ENCODE measurements at regions not wholly inside any gene's neighbourhood (a gene's known extent, or its start where the extent isn't known, plus 50 kb on each side); places are given as distances from the start of the nearest gene placed in this dataset.
"Not testable (repeated sequence)": the region's sequence is repeated elsewhere in the genome, so short reads cannot be mapped to it uniquely, and the experiment has no call there.

DNA sequence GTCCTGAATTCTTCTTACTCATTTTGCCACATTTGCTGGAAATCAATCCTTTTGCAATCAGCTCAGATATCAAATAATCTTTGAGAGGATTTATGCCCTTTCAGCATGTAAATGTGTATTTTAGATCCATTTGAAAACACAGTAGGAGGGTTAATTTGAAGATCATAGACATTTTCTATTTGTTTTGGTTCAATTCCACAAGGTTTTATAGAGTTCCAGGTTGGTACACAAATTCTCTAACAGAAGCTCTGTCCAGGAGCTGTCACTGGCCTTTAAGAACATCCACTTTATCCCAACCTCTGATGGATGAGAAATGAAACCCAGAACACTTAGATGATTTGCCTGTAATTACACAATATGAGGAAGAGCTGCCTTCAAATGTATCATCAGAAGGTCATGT, 157.3 kb upstream of the CHAC2 start:
- Histone ChIP-seq H3K4me3 (ENCODE audit: low read depth in 1 of 2, low read length in 1 of 2) (no peak overlapping the region), H3K27ac (no peak overlapping the region), H3K4me1 (ENCODE audit: control insufficient read depth in 1 of 2, insufficient read depth in 1 of 2, low read depth in 1 of 2, low read length in 1 of 2) (no peaks in the 10 kb centered on the region), H3K27me3 (no peaks in the 10 kb centered on the region), H3K9me3 (no peaks in the 10 kb centered on the region), H3K36me3 (no peaks in the 10 kb centered on the region)
- no peak for TF ChIP-seq CTCF (IDR thresholded peaks at IDR 0.05)

DNA sequence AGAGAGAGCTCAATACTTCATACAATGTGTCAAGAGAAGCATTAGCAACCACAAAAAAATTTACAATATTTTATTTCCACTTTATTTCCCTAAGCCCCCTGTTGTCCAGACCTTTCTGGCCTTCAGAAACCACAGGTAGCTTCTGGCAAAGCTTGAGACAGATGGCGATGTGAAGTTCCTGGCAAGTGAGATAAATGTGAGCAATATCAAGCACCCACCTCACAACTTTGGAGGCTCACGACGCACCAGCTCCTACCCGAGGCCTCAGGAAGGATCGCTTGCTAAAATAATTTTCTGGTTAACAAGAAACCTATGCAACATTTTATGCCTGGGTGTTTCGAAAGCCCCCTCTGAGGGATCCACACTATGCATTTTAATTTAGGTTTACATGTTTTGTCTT, 158.1 kb upstream of the CHAC2 start:
- H3K36me3 ChIP-seq, result no peaks in the 10 kb centered on the region
- no peaks in the 10 kb centered on the region for H3K4me1 ChIP-seq (ENCODE audit: control insufficient read depth in 1 of 2, insufficient read depth in 1 of 2, low read depth in 1 of 2, low read length in 1 of 2)
- H3K27ac ChIP-seq, result no peak overlapping the region
- no peaks in the 10 kb centered on the region for H3K9me3 ChIP-seq
- H3K4me3 ChIP-seq (ENCODE audit: low read depth in 1 of 2, low read length in 1 of 2), result no peak overlapping the region
- no peak for TF ChIP-seq CTCF (IDR thresholded peaks at IDR 0.05)
- no peaks in the 10 kb centered on the region for H3K27me3 ChIP-seq

- Histone ChIP-seq H3K4me1 (ENCODE audit: control insufficient read depth in 1 of 2, insufficient read depth in 1 of 2, low read depth in 1 of 2, low read length in 1 of 2) (no peaks in the 10 kb centered on the region), H3K4me3 (ENCODE audit: low read depth in 1 of 2, low read length in 1 of 2) (no peak overlapping the region), H3K27me3 (no peaks in the 10 kb centered on the region), H3K36me3 (no peaks in the 10 kb centered on the region), H3K9me3 (no peaks in the 10 kb centered on the region), H3K27ac (no peak overlapping the region)
- no peak for TF ChIP-seq CTCF (IDR thresholded peaks at IDR 0.05)
Measured at GRCh38 chr2:53608293-53608692, 159.3 kb upstream of the CHAC2 start.

GRCh38 chr2:53600815-53601214, 166.8 kb upstream of the CHAC2 start:
- Histone ChIP-seq H3K4me3 (ENCODE audit: low read depth in 1 of 2, low read length in 1 of 2) (no peak overlapping the region), H3K9me3 (no peaks in the 10 kb centered on the region)
- TF ChIP-seq CTCF (IDR thresholded peaks at IDR 0.05), result no peak

DNA sequence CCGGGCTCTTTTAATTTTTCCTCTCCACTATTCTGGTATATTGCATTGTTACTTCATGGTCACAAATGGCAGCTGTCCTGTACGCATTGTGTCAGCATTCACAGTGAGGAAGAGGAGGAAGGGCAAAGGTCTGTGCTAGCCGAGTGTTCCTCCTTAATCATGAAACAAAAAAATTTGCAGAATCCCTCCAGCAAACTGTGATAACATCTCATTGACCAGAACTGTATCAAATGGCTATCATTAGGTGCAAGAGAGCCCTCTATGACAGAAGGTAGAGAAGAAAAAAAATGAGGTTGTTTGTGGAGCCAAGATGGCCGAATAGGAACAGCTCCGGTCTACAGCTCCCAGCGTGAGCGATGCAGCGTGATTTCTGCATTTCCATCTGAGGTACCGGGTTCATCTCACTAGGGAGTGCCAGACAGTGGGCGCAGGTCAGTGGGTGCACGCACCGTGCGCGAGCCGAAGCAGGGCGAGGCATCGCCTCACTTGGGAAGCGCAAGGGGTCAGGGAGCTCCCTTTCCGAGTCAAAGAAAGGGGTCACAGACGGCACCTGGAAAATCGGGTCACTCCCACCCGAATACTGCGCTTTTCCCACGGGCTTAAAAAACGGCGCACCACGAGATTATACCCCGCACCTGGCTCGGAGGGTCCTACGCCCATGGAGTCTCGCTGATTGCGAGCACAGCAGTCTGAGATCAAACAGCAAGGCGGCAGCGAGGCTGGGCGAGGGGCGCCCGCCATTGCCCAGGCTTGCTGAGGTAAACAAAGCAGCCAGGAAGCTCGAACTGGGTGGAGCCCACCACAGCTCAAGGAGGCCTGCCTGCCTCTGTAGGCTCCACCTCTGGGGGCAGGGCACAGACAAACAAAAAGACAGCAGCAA, 180.6 kb upstream of the CHAC2 start:
- not testable (repeated sequence) for H3K4me3 ChIP-seq (ENCODE audit: low read depth in 1 of 2, low read length in 1 of 2)

More at GRCh38 chr2:53600815-53601214, 166.8 kb upstream of the CHAC2 start:
- no peaks in the 10 kb centered on the region for H3K27me3 ChIP-seq
- no peaks in the 10 kb centered on the region for H3K4me1 ChIP-seq (ENCODE audit: control insufficient read depth in 1 of 2, insufficient read depth in 1 of 2, low read depth in 1 of 2, low read length in 1 of 2)
- H3K36me3 ChIP-seq, result no peaks in the 10 kb centered on the region
- H3K27ac ChIP-seq, result no peak overlapping the region

DNA sequence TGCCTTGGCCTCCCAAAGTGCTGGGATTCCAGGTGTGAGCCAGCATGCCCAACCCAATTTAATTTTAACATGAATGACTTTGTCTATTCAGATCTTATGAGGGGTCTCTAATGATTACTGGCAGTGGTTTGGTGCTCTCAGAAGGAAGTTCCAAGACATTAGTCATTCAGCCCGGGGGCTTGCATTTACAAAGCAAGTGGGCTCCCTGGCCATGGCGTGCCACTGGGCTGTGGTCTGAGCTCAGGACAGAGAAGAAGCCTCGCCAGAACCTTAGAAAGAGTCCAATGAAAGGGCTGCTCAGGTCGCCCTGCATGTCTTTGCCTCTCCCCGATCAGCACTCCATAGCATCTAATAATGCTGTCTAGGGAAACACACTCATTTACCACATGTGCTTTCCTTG, 182.6 kb upstream of the CHAC2 start:
- Histone ChIP-seq H3K27ac (no peak overlapping the region), H3K27me3 (no peaks in the 10 kb centered on the region), H3K36me3 (no peaks in the 10 kb centered on the region), H3K9me3 (no peaks in the 10 kb centered on the region), H3K4me3 (ENCODE audit: low read depth in 1 of 2, low read length in 1 of 2) (no peak overlapping the region), H3K4me1 (ENCODE audit: control insufficient read depth in 1 of 2, insufficient read depth in 1 of 2, low read depth in 1 of 2, low read length in 1 of 2) (no peaks in the 10 kb centered on the region)
- TF ChIP-seq CTCF (IDR thresholded peaks at IDR 0.05), result no peak

More for the DNA sequence above, 180.6 kb upstream of the CHAC2 start:
- H3K27ac ChIP-seq; H3K9me3 ChIP-seq; H3K36me3 ChIP-seq; H3K27me3 ChIP-seq; H3K4me1 ChIP-seq (ENCODE audit: control insufficient read depth in 1 of 2, insufficient read depth in 1 of 2, low read depth in 1 of 2, low read length in 1 of 2): not testable (repeated sequence)
